HepG2 (cell line): ENCODE measurements at regions not wholly inside any gene's neighbourhood (a gene's known extent, or its start where the extent isn't known, plus 50 kb on each side); places are given as distances from the start of the nearest gene placed in this dataset.

Experiments used
- KLF13 ChIP-seq: sonication (generic); formaldehyde crosslinking; IDR thresholded peaks from 2 replicates; pipeline ENCODE4 v1.4.0; 2020; ENCODE audit warnings: mild to moderate bottlenecking, missing genetic modification reagents
- MTA3 ChIP-seq: sonication (generic); formaldehyde crosslinking; IDR thresholded peaks from 2 replicates; pipeline ENCODE4 v1.4.0; 2020; ENCODE audit warnings: missing genetic modification reagents
- RAD21 ChIP-seq: fragments of 450-650 bp; formaldehyde crosslinking; IDR thresholded peaks from 2 replicates; pipeline ENCODE4 v1.5.0; 2020; ENCODE audit warnings: mild to moderate bottlenecking
- ZNF616 ChIP-seq: sonication (generic); formaldehyde crosslinking; IDR thresholded peaks from 2 replicates; pipeline ENCODE4 v1.5.0; 2020; ENCODE audit warnings: low read depth, mild to moderate bottlenecking, missing genetic modification reagents
- TF ChIP-seq, protein P1 (sequence below): IDR thresholded peaks from 2 replicates; pipeline ENCODE4 v1.6.1; 2016; ENCODE audit warnings: low read depth, missing genetic modification reagents, missing compliant biosample characterization
- TF ChIP-seq, protein P2 (sequence below): sonication (generic); formaldehyde crosslinking; IDR thresholded peaks from 2 replicates; pipeline ENCODE4 v1.4.0; 2020; ENCODE audit warnings: low read depth, missing genetic modification reagents
- TF ChIP-seq, protein P3 (sequence below), 2 experiments: sonication (generic) in 1 of 2; formaldehyde crosslinking in 1 of 2; IDR thresholded peaks; 2 replicates each; pipeline versions ENCODE4 v1.4.0 to v1.6.1; 2016 to 2020; ENCODE audit warnings: borderline replicate concordance in 1 of 2, low read depth in 1 of 2, mild to moderate bottlenecking in 1 of 2, missing genetic modification reagents in 1 of 2

DNA sequence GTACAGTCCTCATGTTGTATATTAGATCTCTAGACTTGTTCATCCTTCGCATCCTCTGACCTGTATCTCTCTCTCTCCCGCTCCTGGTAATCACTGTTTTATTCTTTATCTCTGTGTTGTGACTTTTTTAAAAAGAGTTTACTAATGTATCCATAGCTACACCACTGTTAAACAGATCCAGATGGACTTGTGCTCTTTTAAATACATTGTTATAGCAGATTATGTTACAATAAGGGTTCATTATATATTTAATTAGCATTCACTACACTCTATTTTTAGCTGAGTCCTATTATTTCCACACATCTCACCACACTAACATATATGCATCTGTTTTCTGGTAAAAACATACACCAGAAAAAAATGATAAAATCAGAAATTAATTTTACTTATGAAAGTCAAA, 90.5 kb downstream of the RBM43 start (continued):
- TF ChIP-seq, protein P1, sequence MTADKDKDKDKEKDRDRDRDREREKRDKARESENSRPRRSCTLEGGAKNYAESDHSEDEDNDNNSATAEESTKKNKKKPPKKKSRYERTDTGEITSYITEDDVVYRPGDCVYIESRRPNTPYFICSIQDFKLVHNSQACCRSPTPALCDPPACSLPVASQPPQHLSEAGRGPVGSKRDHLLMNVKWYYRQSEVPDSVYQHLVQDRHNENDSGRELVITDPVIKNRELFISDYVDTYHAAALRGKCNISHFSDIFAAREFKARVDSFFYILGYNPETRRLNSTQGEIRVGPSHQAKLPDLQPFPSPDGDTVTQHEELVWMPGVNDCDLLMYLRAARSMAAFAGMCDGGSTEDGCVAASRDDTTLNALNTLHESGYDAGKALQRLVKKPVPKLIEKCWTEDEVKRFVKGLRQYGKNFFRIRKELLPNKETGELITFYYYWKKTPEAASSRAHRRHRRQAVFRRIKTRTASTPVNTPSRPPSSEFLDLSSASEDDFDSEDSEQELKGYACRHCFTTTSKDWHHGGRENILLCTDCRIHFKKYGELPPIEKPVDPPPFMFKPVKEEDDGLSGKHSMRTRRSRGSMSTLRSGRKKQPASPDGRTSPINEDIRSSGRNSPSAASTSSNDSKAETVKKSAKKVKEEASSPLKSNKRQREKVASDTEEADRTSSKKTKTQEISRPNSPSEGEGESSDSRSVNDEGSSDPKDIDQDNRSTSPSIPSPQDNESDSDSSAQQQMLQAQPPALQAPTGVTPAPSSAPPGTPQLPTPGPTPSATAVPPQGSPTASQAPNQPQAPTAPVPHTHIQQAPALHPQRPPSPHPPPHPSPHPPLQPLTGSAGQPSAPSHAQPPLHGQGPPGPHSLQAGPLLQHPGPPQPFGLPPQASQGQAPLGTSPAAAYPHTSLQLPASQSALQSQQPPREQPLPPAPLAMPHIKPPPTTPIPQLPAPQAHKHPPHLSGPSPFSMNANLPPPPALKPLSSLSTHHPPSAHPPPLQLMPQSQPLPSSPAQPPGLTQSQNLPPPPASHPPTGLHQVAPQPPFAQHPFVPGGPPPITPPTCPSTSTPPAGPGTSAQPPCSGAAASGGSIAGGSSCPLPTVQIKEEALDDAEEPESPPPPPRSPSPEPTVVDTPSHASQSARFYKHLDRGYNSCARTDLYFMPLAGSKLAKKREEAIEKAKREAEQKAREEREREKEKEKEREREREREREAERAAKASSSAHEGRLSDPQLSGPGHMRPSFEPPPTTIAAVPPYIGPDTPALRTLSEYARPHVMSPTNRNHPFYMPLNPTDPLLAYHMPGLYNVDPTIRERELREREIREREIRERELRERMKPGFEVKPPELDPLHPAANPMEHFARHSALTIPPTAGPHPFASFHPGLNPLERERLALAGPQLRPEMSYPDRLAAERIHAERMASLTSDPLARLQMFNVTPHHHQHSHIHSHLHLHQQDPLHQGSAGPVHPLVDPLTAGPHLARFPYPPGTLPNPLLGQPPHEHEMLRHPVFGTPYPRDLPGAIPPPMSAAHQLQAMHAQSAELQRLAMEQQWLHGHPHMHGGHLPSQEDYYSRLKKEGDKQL: no peak
- no peak for TF ChIP-seq KLF13
- TF ChIP-seq, protein P2, sequence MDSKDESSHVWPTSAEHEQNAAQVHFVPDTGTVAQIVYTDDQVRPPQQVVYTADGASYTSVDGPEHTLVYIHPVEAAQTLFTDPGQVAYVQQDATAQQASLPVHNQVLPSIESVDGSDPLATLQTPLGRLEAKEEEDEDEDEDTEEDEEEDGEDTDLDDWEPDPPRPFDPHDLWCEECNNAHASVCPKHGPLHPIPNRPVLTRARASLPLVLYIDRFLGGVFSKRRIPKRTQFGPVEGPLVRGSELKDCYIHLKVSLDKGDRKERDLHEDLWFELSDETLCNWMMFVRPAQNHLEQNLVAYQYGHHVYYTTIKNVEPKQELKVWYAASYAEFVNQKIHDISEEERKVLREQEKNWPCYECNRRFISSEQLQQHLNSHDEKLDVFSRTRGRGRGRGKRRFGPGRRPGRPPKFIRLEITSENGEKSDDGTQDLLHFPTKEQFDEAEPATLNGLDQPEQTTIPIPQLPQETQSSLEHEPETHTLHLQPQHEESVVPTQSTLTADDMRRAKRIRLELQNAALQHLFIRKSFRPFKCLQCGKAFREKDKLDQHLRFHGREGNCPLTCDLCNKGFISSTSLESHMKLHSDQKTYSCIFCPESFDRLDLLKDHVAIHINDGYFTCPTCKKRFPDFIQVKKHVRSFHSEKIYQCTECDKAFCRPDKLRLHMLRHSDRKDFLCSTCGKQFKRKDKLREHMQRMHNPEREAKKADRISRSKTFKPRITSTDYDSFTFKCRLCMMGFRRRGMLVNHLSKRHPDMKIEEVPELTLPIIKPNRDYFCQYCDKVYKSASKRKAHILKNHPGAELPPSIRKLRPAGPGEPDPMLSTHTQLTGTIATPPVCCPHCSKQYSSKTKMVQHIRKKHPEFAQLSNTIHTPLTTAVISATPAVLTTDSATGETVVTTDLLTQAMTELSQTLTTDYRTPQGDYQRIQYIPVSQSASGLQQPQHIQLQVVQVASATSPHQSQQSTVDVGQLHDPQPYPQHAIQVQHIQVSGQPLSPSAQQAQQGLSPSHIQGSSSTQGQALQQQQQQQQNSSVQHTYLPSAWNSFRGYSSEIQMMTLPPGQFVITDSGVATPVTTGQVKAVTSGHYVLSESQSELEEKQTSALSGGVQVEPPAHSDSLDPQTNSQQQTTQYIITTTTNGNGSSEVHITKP (CRISPR knock-in tag): no peak
- no peak for TF ChIP-seq RAD21 (CRISPR knock-in tag)
- TF ChIP-seq, protein P3, sequence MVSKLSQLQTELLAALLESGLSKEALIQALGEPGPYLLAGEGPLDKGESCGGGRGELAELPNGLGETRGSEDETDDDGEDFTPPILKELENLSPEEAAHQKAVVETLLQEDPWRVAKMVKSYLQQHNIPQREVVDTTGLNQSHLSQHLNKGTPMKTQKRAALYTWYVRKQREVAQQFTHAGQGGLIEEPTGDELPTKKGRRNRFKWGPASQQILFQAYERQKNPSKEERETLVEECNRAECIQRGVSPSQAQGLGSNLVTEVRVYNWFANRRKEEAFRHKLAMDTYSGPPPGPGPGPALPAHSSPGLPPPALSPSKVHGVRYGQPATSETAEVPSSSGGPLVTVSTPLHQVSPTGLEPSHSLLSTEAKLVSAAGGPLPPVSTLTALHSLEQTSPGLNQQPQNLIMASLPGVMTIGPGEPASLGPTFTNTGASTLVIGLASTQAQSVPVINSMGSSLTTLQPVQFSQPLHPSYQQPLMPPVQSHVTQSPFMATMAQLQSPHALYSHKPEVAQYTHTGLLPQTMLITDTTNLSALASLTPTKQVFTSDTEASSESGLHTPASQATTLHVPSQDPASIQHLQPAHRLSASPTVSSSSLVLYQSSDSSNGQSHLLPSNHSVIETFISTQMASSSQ (IDR thresholded peaks at IDR 0.05; ENCODE audit: low read depth): no peak
- TF ChIP-seq, protein P3 (CRISPR knock-in tag; IDR thresholded peaks at IDR 0.05; ENCODE audit: borderline replicate concordance): no peak
- TF ChIP-seq MTA3 (CRISPR knock-in tag): no peak
- TF ChIP-seq ZNF616 (CRISPR knock-in tag): no peak
